ENCODE measurements at regions not wholly inside any gene's neighbourhood (a gene's known extent, or its start where the extent isn't known, plus 50 kb on each side); places are given as distances from the start of the nearest gene placed in this dataset.

- no peak for DNase-seq (ENCODE audit: extremely low read depth, low read depth)
- no peak for TF ChIP-seq CTCF (IDR thresholded peaks at IDR 0.05; ENCODE audit: low read depth, low read length)
These were observed 136.7 kb downstream of the MID1IP1 start for GRCh38 chrX:38937926-38938325.

DNA sequence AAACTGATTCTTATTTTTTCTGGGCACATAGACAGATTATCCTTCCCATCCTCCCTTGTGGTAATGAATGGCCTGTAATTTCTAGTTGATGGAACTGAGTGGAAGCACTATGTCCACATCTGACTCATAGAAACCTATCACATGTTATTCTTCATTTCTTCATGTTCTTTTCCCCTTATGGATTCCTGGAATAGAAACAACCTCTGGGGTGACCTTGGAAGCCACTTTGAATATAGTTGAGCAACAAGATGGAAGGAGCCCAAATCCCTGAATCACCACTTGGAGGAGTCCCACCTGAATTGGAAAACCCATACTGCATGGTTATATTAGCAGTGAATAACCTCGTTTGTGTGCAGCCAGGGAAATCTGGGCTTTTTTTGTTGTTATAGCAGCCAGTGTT lies 137.8 kb downstream of the MID1IP1 start:
- TF ChIP-seq CTCF (IDR thresholded peaks at IDR 0.05; ENCODE audit: low read depth, low read length), result no peak
- no peak for DNase-seq (ENCODE audit: extremely low read depth, low read depth)

DNA sequence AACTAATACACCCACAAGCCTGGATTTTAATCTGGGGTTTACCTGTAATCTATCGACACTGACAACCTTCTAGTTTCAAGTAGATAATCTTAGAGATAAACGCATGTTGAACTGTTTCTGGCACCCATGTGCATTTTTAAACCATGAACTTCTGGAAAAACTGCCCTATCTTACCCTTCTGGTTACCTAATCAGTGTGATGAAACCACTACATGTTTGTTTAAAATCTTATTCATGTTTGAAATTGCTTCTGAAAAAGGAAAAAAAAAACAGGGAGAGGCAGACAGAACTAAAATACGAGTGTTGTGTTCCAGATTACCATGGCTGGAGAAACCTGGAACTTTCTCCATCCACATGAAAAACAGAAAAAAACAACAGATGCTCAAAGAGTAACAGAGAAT lies 139.3 kb downstream of the MID1IP1 start:
- TF ChIP-seq CTCF (IDR thresholded peaks at IDR 0.05; ENCODE audit: low read depth, low read length), result no peak
- no peak for DNase-seq (ENCODE audit: extremely low read depth, low read depth)

- TF ChIP-seq CTCF (IDR thresholded peaks at IDR 0.05; ENCODE audit: low read depth, low read length), result no peak
- DNase-seq (ENCODE audit: extremely low read depth, low read depth), result no peak
These were observed 140.4 kb downstream of the MID1IP1 start for GRCh38 chrX:38941675-38942074.

- DNase-seq (ENCODE audit: extremely low read depth, low read depth), result no peak
- no peak for TF ChIP-seq CTCF (IDR thresholded peaks at IDR 0.05; ENCODE audit: low read depth, low read length)
These were observed 141.9 kb downstream of the MID1IP1 start for GRCh38 chrX:38943120-38943519.

DNA sequence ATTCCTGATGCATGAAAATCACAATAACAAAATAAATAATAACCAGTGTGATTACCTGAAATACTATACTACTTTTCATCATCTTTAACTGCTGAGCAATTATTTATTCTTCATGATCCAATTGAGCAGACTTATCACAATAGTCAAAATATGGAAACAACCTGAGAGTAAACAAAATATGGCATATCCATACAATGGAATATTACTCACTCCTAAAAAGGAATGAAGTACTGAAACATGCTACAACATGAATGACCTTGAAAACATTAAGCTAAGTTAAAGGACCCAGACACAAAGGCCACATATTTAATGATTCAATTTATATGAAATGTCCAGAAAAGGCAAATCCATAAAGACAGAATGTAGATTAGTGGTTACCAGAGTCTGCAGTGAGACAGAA lies 146.8 kb downstream of the MID1IP1 start:
- no peak for TF ChIP-seq CTCF (IDR thresholded peaks at IDR 0.05; ENCODE audit: low read depth, low read length)
- DNase-seq (ENCODE audit: extremely low read depth, low read depth), result no peak

DNA sequence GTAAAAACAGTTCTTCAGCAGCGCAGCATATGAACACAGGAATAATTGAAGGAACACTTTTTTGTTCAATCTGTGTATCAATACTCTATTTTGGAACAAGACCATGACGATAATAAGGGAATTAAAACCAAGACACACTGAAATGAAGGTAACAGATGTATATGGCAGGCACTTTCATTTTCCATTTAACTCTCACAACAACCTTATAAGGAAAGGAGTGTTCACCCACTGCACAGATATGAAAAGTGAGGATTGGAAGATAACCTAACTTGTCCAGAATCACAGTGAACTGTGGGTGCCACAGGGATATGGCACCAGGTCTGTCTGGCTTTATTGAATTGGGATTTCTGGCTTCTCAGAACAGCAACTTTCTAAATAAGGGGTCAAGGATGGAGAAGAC lies 153.3 kb downstream of the MID1IP1 start:
- no peak for DNase-seq (ENCODE audit: extremely low read depth, low read depth)
- TF ChIP-seq CTCF (IDR thresholded peaks at IDR 0.05; ENCODE audit: low read depth, low read length), result no peak

All from AG09319 (cell line).